ENCODE measurements at regions not wholly inside any gene's neighbourhood (a gene's known extent, or its start where the extent isn't known, plus 50 kb on each side); places are given as distances from the start of the nearest gene placed in this dataset.

- Histone ChIP-seq H3K27me3 (ENCODE audit: control insufficient read depth, insufficient read depth, low read length) (no peaks in the 10 kb centered on the region), H3K4me3 (ENCODE audit: low read depth, low read length) (no peak overlapping the region), H3K36me3 (ENCODE audit: control insufficient read depth, insufficient read depth, low read length) (no peaks in the 10 kb centered on the region)
- FAIRE-seq: no peak
- DNase-seq (ENCODE audit: low read depth): no peak
- TF ChIP-seq, protein P1, sequence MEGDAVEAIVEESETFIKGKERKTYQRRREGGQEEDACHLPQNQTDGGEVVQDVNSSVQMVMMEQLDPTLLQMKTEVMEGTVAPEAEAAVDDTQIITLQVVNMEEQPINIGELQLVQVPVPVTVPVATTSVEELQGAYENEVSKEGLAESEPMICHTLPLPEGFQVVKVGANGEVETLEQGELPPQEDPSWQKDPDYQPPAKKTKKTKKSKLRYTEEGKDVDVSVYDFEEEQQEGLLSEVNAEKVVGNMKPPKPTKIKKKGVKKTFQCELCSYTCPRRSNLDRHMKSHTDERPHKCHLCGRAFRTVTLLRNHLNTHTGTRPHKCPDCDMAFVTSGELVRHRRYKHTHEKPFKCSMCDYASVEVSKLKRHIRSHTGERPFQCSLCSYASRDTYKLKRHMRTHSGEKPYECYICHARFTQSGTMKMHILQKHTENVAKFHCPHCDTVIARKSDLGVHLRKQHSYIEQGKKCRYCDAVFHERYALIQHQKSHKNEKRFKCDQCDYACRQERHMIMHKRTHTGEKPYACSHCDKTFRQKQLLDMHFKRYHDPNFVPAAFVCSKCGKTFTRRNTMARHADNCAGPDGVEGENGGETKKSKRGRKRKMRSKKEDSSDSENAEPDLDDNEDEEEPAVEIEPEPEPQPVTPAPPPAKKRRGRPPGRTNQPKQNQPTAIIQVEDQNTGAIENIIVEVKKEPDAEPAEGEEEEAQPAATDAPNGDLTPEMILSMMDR (IDR thresholded peaks at IDR 0.05; ENCODE audit: insufficient read depth, low read length, severe bottlenecking): no peak
Observed at GRCh38 chr2:122009561-122009960, 254.1 kb downstream of the TSN start.

GRCh38 chr2:122011493-122012270, 256.2 kb downstream of the TSN start:
- FAIRE-seq (no peak), DNase-seq (ENCODE audit: low read depth) (no peak)
- Histone ChIP-seq H3K27me3 (ENCODE audit: control insufficient read depth, insufficient read depth, low read length) (no peaks in the 10 kb centered on the region), H3K4me3 (ENCODE audit: low read depth, low read length) (no peak overlapping the region), H3K36me3 (ENCODE audit: control insufficient read depth, insufficient read depth, low read length) (no peaks in the 10 kb centered on the region)
- TF ChIP-seq, protein P1 (IDR thresholded peaks at IDR 0.05; ENCODE audit: insufficient read depth, low read length, severe bottlenecking): no peak

DNA sequence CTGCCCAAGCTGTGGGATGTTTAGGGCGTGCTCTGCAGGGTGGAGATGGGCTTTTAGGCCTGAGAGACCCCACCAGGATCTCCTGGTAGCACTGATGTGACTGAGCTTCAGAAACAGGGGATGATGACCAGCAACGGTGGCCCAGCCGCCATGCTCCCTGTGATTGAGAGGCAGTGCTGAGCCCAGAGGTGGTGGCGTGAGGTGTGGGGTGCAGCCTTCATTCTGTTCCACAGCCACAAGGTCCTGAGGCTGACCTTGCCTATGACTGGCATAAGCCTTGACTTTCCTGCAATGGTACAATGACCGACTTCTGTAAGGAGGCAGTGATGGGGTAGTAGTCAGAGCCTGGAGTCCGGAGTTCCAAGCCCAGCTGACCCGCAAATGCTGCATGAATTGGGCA, 263.3 kb downstream of the TSN start:
- Histone ChIP-seq H3K36me3 (ENCODE audit: control insufficient read depth, insufficient read depth, low read length) (no peaks in the 10 kb centered on the region), H3K4me3 (ENCODE audit: low read depth, low read length) (no peak overlapping the region), H3K27me3 (ENCODE audit: control insufficient read depth, insufficient read depth, low read length) (no peaks in the 10 kb centered on the region)
- TF ChIP-seq, protein P1 (IDR thresholded peaks at IDR 0.05; ENCODE audit: insufficient read depth, low read length, severe bottlenecking): no peak
- FAIRE-seq: no peak
- DNase-seq (ENCODE audit: low read depth): no peak

- no peaks in the 10 kb centered on the region for H3K27me3 ChIP-seq (ENCODE audit: control insufficient read depth, insufficient read depth, low read length)
- TF ChIP-seq, protein P1 (IDR thresholded peaks at IDR 0.05; ENCODE audit: insufficient read depth, low read length, severe bottlenecking): no peak
- no peak overlapping the region for H3K4me3 ChIP-seq (ENCODE audit: low read depth, low read length)
- H3K36me3 ChIP-seq (ENCODE audit: control insufficient read depth, insufficient read depth, low read length): no peaks in the 10 kb centered on the region
- DNase-seq (ENCODE audit: low read depth) (no peak), FAIRE-seq (no peak)
Observed at GRCh38 chr2:122019724-122020123, 264.3 kb downstream of the TSN start.

DNA sequence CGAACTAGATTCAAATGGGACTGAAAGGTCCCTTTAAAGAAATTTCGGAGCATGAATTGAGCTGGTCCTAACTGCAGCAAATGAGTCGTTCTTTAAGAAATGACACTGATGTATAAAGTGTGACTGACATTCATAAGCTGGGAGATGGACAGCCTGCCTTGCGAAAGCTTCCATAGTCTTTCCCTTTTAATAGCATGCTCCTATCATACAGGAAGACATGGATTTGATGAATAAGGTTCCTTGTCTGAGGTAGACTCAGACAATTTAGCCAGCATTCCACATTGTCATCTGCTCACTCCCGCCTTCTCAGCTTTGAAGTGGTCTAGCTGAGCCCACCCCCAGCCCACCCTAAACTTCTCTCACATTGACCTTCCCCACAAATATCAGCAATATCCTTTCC, 264.9 kb downstream of the TSN start:
- Histone ChIP-seq H3K36me3 (ENCODE audit: control insufficient read depth, insufficient read depth, low read length) (no peaks in the 10 kb centered on the region), H3K4me3 (ENCODE audit: low read depth, low read length) (no peak overlapping the region), H3K27me3 (ENCODE audit: control insufficient read depth, insufficient read depth, low read length) (no peaks in the 10 kb centered on the region)
- no peak for FAIRE-seq
- TF ChIP-seq, protein P1 (IDR thresholded peaks at IDR 0.05; ENCODE audit: insufficient read depth, low read length, severe bottlenecking): no peak
- no peak for DNase-seq (ENCODE audit: low read depth)

- Histone ChIP-seq H3K36me3 (ENCODE audit: control insufficient read depth, insufficient read depth, low read length) (no peaks in the 10 kb centered on the region), H3K4me3 (ENCODE audit: low read depth, low read length) (no peak overlapping the region), H3K27me3 (ENCODE audit: control insufficient read depth, insufficient read depth, low read length) (no peaks in the 10 kb centered on the region)
- TF ChIP-seq, protein P1 (IDR thresholded peaks at IDR 0.05; ENCODE audit: insufficient read depth, low read length, severe bottlenecking): no peak
- no peak for FAIRE-seq
- no peak for DNase-seq (ENCODE audit: low read depth)
Observed at GRCh38 chr2:122021941-122022340, 266.5 kb downstream of the TSN start.

Measured in bronchial epithelial cell (primary cell).